DMS79 treated with DMSO at 0.1 percent for 48 hours (cell line): ENCODE measurements at regions not wholly inside any gene's neighbourhood (a gene's known extent, or its start where the extent isn't known, plus 50 kb on each side); places are given as distances from the start of the nearest gene placed in this dataset.
A peak's percentile ranks its signal among the peaks of the same experiment; 100 is the strongest.
"Not testable (repeated sequence)": the region's sequence is repeated elsewhere in the genome, so short reads cannot be mapped to it uniquely, and the experiment has no call there.

Source experiments
- DNase-seq: peaks from one replicate; lab custom pipeline; 2025; lab: John Stamatoyannopoulos, UW

DNA sequence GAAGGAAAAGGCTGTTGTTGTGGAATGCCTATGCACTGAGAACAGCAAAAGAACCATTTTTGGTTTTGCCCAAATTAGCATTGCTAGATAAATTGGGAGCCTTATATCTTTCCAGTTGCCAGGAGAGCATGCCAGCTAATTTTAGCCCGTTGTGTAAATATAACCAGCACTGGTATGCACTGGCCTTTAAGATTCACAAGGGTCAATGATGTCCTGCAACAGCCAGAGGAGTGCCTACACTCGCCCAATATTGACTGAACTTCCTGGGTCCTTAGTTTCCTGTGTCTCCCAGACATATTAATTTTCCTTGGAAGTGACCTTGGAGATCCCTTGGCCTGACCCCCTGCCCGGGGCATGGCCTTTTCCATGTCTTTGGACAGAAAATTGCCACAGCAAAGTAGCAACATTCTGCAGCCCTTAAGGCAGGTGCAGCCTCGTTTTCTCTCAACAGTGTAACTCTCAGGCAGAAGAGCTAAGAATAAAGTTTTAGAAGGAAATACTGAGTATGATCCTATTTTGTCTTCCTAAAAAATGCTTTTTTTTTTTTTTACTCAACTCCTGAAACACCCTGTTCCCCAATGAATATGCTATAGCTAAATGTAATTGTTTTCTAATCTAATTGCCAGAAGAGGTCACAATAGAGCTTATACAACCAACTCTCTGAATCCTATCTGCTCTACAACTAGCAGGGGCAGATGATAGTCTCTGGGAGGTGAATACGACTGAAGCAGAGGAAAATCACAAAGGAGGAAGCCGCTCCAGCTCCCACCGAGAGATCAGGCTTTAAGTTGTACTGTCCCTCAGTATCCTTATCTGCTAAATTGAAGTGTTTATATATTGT, 131.9 kb upstream of the PCGF5 start:
- DNase-seq, result no peak

DNA sequence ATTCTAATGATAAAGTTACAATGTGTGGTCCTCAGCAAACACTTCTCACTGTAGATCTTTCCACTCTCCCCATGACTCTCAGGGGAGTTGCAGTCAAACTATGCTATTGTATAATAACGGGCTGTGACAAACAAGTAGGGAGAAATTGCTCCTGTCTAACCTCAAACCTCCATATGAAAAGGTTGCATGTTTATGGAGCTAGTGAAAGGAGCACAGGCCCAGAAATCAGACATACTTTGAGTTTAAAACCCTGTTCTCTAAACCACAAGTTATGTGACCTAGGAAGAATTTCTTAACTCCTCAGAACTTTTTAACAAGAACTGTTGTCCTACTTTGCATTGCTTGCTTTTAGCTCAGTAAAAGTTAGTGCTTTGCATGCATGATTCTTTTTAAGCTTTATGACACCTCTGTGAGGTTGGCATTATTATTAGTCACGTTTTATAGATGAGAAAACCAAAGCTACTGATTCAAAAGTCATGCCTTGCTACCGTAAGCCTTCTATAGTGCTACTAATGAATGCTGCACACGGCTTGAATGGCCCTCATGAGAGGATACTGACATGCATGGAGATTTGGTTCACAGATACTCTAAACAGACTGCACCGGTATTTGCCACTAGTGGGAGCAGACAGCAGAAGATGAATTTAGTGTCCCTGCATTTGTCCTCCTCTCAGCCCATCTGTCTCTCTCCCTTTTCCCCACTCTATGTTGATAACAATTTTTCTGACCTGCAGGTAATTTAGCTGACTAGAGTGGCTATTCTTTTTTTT, 129.5 kb upstream of the PCGF5 start:
- DNase-seq, result peak; percentile 2

DNA sequence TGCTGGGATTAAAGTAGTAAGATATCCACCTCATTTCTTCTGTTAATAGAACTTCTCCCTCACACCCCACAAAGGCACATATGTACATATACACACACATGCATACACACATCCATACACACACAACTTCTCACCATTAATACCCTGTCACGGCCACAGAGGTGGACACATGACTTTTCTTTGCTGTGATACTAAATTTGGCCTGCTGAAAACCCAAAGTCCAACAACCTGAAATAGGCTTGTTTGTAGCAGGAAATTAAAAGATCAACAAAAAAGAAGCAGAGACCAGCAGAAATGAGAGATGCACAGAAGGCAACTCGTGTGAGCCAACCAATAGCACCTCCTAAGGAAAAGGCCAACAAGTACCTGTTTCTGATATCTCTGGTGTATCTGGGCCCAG, 128.7 kb upstream of the PCGF5 start:
- no peak for DNase-seq

DNA sequence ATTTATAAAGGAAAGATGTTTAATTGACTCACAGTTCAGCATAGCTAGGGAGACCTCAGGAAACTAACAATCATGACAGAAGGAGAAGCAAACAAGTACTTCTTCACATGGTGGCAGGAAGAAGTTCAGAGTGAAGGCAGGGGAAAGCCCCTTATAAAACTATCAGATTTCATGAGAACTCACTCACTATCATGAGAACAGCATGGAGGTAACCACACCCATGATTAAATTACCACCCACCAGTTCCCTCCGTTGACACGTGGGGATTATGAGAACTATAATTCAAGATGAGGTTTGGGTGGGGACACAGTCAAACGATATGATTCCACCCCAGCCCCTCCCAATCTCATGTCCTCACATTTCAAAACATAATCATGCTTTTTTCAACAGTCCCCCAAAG, 124.2 kb upstream of the PCGF5 start:
- DNase-seq, result no peak

DNA sequence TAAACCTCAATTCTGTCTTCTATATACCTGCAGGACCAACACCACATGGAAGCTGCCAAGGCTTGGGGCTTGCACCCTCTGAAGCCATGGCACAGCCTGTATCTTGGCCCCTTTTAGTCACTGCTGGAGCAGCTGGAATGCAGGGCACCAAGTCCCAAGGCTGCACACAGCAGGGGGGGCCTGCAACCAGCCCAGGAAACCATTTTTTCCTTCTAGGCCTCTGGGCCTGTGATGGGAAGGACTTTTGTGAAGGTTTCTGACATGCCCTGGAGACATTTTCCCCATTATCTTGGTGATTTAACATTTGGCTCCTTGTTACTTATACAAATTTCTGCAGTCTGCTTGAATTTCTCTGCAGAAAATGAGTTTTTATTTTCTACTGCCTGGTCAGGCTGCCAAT, 123.2 kb upstream of the PCGF5 start:
- DNase-seq, result no peak

DNA sequence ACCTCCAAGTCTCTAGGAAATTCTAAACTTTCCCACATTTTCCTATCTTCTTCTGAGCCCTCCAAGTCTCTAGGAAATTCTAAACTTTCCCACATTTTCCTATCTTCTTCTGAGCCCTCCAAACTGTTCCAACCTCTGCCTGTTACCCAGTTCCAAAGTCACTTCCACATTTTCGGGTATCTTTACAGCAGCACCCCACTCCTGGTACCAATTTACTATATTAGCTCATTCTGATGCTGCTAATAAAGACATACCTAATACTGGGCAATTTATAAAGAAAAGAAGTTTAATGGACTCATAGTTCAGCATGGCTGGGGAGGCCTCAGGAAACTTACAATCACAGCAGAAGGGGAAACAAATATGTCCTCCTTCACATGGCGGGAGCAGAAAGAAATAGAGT, 122.4 kb upstream of the PCGF5 start:
- not testable (repeated sequence) for DNase-seq

DNA sequence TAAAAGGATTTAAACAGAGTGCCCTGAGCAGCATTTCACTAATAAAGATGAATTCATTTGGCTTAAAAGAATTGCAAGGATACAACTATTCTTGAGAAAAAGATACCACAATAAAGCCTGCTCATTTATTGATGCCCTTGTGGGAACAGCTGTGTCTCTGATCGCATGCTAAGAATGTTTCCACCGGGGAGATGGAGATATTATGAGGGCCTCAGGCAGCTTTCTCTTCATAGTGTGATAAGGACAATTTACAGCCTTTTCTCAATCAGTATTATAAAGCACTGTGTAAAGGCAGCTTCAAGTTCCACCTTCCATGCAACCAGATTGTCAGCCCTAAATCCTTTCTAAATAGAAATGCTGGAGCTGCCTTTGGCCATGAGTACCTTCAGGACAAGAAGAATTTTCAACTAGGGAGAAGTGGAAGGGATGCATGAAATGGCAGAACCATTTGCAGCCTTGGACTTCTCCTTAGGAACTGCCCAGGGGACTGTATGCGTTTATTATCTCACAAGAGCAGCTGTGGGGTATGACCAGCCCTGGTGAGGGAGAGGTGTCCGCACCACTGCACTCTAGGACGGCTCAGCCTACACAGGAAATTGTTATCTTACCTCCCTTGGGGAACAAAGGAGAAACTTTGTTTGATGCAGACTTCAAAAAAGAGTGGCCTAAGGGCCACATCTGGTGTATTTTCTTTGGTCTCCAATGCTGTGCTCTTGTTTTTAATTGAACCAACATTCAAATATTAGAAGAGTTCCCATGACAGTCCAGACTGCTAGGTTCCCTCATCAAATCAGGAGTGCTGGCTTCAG, 116.9 kb upstream of the PCGF5 start:
- DNase-seq, result no peak

DNA sequence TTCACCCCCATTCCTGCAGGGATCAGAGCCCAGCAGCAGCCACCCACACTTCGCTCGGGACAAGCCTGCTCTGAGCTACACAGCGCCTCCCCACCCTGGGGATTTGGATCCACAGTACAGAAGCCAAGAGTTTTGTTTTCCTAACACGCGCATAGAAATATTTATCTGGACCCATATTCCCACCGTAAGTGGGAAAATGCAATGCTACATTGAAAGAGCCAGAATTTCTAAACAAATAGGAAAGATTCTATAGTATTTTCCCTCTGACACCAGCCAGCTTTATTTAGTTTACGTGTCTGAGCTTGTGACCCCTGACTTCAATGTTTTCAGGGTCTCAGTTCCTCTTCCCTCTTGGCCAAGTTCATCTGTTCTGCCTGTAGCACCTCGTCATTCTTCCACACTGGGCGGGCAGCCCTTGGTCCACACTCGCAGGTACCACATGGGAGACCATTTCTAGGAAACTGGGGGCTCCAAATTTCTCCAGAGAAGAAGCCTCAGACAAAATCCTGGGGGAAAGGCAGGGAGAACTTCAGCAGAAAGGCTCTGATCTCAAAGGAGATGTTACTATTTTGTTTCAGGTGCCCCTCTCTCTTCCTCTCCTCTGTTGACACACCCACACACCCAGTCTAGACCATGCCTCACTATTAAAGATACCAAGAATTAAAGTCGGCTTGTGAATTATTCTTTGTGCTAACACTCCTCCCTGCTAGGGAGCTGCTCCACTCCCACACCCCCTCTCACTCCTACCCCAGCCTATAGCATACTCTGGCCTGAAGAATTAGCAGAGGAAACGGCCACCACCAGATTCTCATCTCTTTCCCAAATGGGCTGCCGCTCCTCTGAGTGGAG, 116.0 kb upstream of the PCGF5 start:
- no peak for DNase-seq

DNA sequence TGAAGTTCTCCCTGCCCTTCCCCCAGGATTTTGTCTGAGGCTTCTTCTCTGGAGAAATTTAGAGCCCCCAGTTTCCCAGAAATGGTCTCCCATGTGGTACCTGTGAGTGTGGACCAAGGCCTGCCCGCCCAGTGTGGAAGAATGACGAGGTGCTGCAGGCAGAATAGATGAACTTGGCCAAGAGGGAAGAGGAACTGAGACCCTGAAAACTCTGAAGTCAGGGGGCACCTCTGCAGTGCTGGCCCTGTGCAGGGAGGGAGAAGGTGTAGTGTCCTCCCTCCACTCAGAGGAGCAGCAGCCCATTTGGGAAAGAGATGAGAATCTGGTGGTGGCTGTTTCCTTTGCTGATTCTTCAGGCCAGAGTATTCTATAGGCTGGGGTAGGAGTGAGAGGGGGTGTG, 115.2 kb upstream of the PCGF5 start:
- no peak for DNase-seq

DNA sequence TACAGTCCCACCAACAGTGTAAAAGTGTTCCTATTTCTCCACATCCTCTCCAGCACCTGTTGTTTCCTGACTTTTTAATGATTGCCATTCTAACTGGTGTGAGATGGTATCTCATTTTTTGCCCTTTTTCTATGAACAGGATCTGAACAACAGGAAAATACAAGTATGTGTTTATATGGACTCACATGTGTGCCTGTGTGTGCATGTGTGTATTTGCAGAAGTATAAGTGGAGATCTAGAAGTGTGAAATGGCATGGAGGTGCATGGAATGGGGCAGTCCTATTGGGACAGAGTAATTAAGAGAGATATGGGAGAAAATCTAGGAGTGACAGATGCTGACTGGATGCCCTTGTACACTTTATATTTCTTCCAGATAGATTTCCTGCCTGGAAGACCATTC, 111.6 kb upstream of the PCGF5 start:
- DNase-seq, result no peak

DNA sequence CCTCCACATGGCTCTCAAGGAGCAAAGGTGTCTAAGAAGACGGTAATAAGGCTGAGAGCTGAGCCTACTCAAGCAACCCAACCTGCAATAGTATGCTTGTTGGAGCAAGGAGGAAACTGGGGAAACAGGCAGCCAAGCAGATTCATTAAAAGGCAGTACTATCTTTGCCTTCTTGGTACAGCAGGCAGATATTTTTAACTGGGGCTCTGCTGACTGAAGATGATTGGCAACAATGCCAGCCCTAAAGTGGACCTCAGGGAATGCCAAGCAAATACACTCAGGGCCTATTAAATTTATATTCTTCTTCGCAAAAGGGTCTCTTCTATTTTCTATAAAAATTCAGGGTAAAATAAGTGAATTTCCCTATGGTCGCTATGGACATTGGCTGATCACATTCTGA, 109.4 kb upstream of the PCGF5 start:
- DNase-seq, result no peak

DNA sequence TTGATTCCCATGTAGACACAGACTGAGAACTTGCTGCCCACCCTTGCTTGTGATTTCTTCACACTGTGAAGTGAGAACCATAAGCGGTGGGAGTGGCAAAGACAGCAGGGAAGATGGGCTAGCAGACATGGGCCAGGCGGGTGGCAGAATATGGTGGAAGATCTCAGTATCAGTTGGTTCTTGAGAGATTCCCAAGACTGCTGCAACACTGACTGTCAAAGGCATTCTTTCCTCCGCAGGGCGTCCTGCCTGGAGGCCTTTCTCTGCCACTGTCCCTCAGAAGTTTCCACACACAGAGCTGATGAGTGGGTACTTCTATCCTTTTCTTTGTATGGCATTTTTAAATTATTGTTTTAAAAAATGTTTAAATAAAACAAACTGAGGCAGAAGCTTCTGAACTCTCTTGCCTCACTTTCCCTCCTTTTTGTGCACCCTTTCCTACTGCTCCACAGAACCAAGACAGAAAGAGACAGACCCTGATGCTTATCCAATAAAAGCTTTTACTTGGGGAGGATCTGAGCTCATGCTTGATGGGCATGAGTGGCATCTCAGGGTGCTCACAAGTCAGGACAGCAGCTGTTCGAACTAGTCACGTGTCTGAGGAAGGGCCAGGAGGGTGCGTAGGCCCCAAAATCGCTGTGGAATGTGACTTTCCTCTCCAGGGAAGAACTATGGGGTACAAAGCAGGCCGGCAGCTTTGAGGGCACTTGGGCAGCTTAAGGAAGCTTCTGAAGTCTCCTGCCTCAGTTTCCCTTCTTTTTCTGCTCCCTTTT, 104.7 kb upstream of the PCGF5 start:
- DNase-seq, result no peak

DNA sequence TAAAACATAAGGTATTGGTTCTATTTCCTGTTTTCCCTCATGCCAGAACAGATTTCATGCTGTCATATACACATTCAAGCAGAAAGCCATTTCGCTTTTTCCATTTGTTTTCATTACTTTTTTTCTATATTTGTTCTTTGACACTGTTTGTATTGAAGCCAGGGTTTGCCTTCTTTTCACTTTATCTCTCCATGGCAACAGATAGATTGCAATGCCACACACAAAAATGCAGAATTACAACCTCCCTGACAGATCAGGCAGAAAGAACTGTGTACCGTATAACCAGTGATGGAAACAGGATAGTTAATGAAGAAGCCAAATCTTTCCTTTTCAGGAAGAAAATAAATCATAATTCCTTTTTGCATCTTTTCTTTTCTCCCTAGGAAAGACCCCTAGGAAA, 103.0 kb upstream of the PCGF5 start:
- no peak for DNase-seq

DNA sequence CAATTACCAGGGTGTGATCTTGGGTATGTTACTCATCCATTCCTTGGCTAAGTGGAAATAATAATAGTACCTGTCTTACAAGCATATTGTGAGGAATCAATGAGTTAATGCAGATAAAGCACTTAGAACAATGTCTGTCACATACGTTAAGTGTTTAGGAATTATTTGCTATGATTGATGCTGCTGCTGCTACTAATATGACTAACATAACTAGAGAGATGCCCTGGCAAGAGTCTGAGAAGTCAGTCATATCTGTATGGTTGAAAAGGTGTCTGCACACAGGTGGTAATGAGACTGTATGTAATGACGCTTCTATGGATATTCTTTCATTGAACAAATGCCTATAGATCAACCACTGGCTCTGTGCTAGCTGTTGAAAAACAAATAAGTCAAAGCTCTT, 100.1 kb upstream of the PCGF5 start:
- DNase-seq, result no peak

DNA sequence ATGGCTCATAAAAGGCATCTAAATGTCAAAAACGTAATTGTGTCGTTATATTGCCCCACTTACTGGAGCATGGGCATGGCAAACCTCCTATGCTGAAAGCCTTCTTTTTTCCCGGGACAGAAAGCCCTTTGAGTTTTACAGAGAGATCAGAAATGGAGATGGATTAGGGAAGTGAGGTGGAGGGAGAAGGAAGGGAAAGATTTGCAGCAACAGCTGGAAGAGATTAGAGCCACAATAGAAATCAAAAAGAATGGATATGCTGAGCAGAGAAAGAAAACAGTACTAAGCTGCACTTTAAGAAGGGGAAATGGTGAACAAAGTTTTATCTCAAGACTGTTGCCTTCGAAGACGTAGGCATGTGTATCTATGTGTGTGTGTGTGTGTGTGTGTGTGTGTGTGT, 97.2 kb upstream of the PCGF5 start:
- no peak for DNase-seq

DNA sequence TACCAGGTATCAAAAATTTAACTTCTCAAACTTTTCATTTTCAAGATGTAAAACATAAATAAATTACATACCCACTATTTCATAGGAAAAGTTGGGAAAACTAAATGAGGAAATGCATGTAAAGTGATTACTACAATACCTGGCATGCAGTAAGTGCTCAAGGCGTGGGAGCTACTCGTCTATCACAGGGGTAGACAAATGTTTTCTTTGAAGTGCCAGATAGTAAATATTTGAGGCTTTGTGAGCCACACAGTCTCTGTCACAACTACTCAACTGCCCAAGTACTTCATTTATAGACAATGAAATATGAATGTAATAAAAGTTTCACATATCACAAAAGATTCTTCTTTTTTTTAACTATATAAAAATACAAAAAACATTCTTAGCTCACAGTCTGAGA, 96.4 kb upstream of the PCGF5 start:
- no peak for DNase-seq

DNA sequence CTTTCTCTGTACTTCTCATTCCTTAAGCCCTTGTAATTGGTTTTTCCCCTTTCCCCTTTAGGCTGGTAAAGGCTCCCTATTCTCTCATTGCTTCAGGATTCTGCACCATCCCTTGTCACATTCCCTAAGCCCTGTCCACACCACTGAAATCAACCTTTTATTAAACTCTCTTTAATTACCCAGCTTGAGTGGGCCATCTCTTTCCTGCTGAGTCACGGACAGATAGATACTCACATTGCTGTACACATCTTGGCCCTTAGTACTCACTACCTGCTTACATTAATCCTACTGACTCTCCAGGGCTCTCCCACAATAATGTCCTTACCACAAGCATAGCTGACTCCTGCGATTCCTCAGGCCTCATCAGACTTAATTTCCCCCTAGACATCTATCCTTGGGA, 94.0 kb upstream of the PCGF5 start:
- no peak for DNase-seq

DNA sequence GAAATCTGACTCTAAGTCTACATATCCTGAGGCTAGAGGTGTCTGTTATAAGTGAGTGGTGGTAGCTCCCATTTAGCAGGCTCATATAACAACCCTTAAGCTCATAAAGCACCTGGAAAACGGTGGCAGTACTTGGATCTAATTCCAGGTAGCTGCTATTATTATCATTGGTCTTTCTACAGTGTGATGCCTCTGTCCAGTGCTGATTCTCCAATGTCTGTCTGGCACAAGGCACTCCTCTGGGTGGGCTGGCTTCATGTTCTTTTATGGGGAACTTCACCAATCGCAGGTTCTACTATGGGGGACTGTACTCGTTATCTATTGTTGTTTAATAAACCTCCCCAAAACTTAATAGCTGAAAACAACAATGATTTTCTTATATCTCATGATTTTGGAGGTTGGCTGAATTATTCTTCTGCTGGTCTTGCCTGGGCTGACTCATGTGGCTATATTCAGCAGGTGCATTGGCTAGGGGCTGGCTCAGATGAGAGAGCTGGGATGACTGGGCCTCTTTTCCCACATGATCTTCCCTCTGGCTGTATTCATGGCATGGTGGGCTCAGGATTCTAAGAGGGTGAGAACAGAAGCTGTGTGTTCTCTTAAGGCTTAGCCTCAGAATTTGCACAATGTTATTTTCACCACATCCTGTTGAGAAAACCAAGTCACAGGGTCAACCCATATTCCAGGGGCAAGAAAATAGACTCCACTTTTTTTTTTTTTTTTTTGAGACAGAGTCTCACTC, 93.0 kb upstream of the PCGF5 start:
- DNase-seq, result no peak

DNA sequence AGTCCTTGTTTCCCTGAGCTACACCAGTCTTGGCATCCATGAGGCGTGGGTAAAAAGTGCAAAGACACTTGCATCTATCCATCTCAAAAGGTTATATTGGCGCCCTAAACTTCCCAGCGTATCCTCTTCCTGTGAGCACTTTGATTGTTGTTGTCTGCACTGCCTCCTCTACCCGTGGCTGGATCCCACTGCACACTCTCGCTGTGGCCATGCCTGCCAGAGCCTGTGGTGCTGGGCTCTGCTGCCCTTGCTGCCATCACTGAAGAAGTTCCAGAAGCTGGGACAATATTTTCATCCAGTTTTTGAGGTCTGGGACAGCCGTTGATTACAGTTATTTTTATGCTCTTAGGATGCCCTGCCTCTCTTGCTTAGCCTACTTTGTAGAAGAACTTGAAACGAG, 85.3 kb upstream of the PCGF5 start:
- DNase-seq, result no peak

DNA sequence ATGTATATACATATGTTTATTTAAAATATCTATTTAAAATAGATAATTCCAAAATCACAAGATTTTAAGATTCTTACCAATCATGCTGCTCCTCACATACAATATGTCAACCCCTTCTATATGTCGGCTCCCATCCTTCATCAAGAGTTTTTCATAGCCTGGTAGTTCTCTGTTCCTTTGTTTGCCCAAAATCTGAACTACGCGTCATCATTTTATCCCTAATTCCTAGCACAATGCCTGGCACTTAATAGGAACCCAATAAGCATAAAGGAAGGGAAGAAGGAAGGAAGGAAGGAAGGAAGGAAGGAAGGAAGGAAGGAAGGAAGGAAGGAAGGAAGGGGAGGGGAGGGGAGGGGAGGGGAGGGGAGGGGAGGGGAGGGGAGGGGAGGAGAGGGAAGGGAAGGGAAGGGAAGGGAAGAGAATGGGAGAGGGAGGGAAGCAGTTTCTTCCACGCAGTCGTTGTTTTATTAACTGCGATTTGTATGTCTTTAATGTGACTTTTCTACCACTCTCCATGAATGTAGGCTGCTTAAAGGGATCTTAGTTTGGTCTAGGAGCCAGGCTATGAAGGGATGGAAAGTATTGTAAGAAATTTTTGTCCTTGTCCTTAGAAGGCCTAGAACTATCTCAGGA, 83.3 kb upstream of the PCGF5 start:
- no peak for DNase-seq
